NT2/D1 (cell line): ENCODE measurements at regions not wholly inside any gene's neighbourhood (a gene's known extent, or its start where the extent isn't known, plus 50 kb on each side); places are given as distances from the start of the nearest gene placed in this dataset.

ENCODE experiments used
- SUZ12 ChIP-seq: IDR thresholded peaks from 2 replicates; pipeline ENCODE4 v1.6.1; 2011; ENCODE audit not compliant: insufficient read length, insufficient read depth; ENCODE audit errors: extremely low read depth
- YY1 ChIP-seq: IDR thresholded peaks from 2 replicates; pipeline ENCODE4 v1.6.1; 2011; ENCODE audit not compliant: insufficient read length, insufficient read depth
- ZNF274 ChIP-seq: IDR thresholded peaks from 2 replicates; pipeline ENCODE4 v1.6.1; 2011; ENCODE audit warnings: mild to moderate bottlenecking, low read depth, low read length

GRCh38 chr10:88158526-88159122, 295.2 kb downstream of the PTEN start:
- no peak for TF ChIP-seq ZNF274
- no peak for TF ChIP-seq SUZ12
- TF ChIP-seq YY1: no peak
